Caco-2 (cell line): ENCODE measurements at regions not wholly inside any gene's neighbourhood (a gene's known extent, or its start where the extent isn't known, plus 50 kb on each side); places are given as distances from the start of the nearest gene placed in this dataset.

Experiments used
- BruUV-seq: library from RNA; stranded (reverse); fragments of 400-500 nt; replicated peaks from 2 replicates; lab custom pipeline; 2021; lab: Mats Ljungman, UMichigan
- CTCF ChIA-PET: fragments of 300-600 bp; sonication (Branson Sonifier 250); formaldehyde crosslinking; loops from one replicate; lab custom pipeline; 2022; ENCODE audit warnings: antibody characterized with exemption; lab: Charles Lee
- POLR2A ChIA-PET: fragments of 300-600 bp; sonication (Branson Sonifier 250); formaldehyde crosslinking; loops from one replicate; lab custom pipeline; 2022; ENCODE audit warnings: antibody characterized with exemption; lab: Charles Lee
- DNase-seq, 2 experiments: peaks; one replicate each; pipeline versions ENCODE4 v3.0.0 to v3.0.0-alpha.2; 2020 to 2022
- H3K27me3 ChIP-seq: replicated peaks from 2 replicates; pipeline ENCODE4 v1.6.0; 2011; ENCODE audit warnings: low read length; ENCODE audit not compliant: control insufficient read depth, insufficient read depth
- H3K36me3 ChIP-seq: 2 replicates; pipeline ENCODE4 v1.5.1; 2011; ENCODE audit warnings: low read length; ENCODE audit not compliant: control insufficient read depth, insufficient read depth
- H3K4me1 ChIP-seq: fragments of 250-450 bp; sonication (Bioruptor Pico); 2 replicates; pipeline ENCODE4 v1.5.1; 2020; ENCODE audit warnings: mild to moderate bottlenecking
- H3K4me3 ChIP-seq: 2 replicates; pipeline ENCODE4 v1.5.1; 2011; ENCODE audit warnings: low read depth, mild to moderate bottlenecking, control low read depth, low read length
- H3K9me3 ChIP-seq: fragments of 250-450 bp; sonication (Bioruptor Pico); 2 replicates; pipeline ENCODE4 v1.5.1; 2020; ENCODE audit warnings: mild to moderate bottlenecking, moderate library complexity
- H3K27ac Mint-ChIP-seq: one replicate; pipeline ENCODE4 v1.8.0; 2022; ENCODE audit warnings: mixed read lengths; ENCODE audit not compliant: unreplicated experiment
- H3K27me3 Mint-ChIP-seq: one replicate; pipeline ENCODE4 v1.8.0; 2022; ENCODE audit warnings: mixed read lengths; ENCODE audit not compliant: insufficient read depth, unreplicated experiment
- H3K36me3 Mint-ChIP-seq: one replicate; pipeline ENCODE4 v1.8.0; 2022; ENCODE audit warnings: mild to moderate bottlenecking, mixed read lengths; ENCODE audit not compliant: insufficient read depth, unreplicated experiment
- H3K4me1 Mint-ChIP-seq: one replicate; pipeline ENCODE4 v1.8.0; 2022; ENCODE audit warnings: low read depth, mixed read lengths; ENCODE audit not compliant: unreplicated experiment
- H3K4me3 Mint-ChIP-seq: one replicate; pipeline ENCODE4 v1.8.0; 2022; ENCODE audit warnings: mild to moderate bottlenecking, moderate library complexity, mixed read lengths; ENCODE audit not compliant: unreplicated experiment
- H3K9me3 Mint-ChIP-seq: one replicate; pipeline ENCODE4 v1.8.0; 2022; ENCODE audit warnings: mixed read lengths; ENCODE audit not compliant: unreplicated experiment
- CTCF ChIP-seq, 2 experiments: fragments of 200-600 bp in 1 of 2; IDR thresholded peaks; 1 replicate in 1 of 2; 2 replicates in 1 of 2; pipeline versions ENCODE4 v1.5.1 to v1.8.0; 2011 to 2022; ENCODE audit warnings: antibody characterized with exemption in 1 of 2, control low read depth in 1 of 2, inconsistent platforms in 1 of 2, low read depth in 1 of 2, low read length in 1 of 2, mild to moderate bottlenecking in 1 of 2, moderate library complexity in 1 of 2; ENCODE audit not compliant: insufficient read depth in 1 of 2, severe bottlenecking in 1 of 2, unreplicated experiment in 1 of 2
- intact Hi-C: fragments of 100-400 bp; cut with micrococcal nuclease; formaldehyde crosslinking; loops from one replicate; pipeline ENCODE4 v1.10.0; 2022; ENCODE audit not compliant: unreplicated experiment

GRCh38 chr6:149166747-149167146 lies 150.8 kb upstream of the TAB2 start:
- Histone ChIP-seq H3K4me1 (no peaks in the 10 kb centered on the region), H3K4me3 (no peak overlapping the region), H3K9me3 (no peaks in the 10 kb centered on the region), H3K27me3 (no peaks in the 10 kb centered on the region), H3K36me3 (no peaks in the 10 kb centered on the region)
- no TSS peak for BruUV-seq
- DNase-seq: no peak
- Mint-ChIP-seq H3K4me1 (peaks cover 5% of the 10 kb centered on the region), H3K27ac (no peak overlapping the region), H3K9me3 (no peaks in the 10 kb centered on the region), H3K36me3 (no peaks in the 10 kb centered on the region), H3K27me3 (no peaks in the 10 kb centered on the region), H3K4me3 (no peak overlapping the region)
- ChIA-PET POLR2A (no interaction called here), CTCF (no interaction called here)
- intact Hi-C loops: no loop called here
- TF ChIP-seq CTCF (IDR thresholded peaks at IDR 0.05; ENCODE audit: insufficient read depth in 1 of 2, low read depth in 1 of 2, low read length in 1 of 2, severe bottlenecking in 1 of 2, unreplicated experiment in 1 of 2): no peak

GRCh38 chr6:149168968-149169367 lies 148.5 kb upstream of the TAB2 start:
- ChIA-PET POLR2A (no interaction called here), CTCF (no interaction called here)
- no TSS peak for BruUV-seq
- no peaks in the 10 kb centered on the region for H3K27me3 ChIP-seq
- H3K9me3 Mint-ChIP-seq: no peaks in the 10 kb centered on the region
- H3K36me3 Mint-ChIP-seq: no peaks in the 10 kb centered on the region
- H3K4me3 ChIP-seq: no peak overlapping the region
- TF ChIP-seq CTCF (IDR thresholded peaks at IDR 0.05; ENCODE audit: insufficient read depth in 1 of 2, low read depth in 1 of 2, low read length in 1 of 2, severe bottlenecking in 1 of 2, unreplicated experiment in 1 of 2): no peak
- peaks cover 5% of the 10 kb centered on the region for H3K4me1 Mint-ChIP-seq
- no peak overlapping the region for H3K4me3 Mint-ChIP-seq
- no peaks in the 10 kb centered on the region for H3K4me1 ChIP-seq
- H3K36me3 ChIP-seq: no peaks in the 10 kb centered on the region
- H3K27ac Mint-ChIP-seq: no peak overlapping the region
- intact Hi-C loops: no loop called here
- no peaks in the 10 kb centered on the region for H3K27me3 Mint-ChIP-seq
- DNase-seq: no peak
- H3K9me3 ChIP-seq: no peaks in the 10 kb centered on the region

- Histone ChIP-seq H3K4me1 (no peaks in the 10 kb centered on the region), H3K4me3 (no peak overlapping the region), H3K27me3 (no peaks in the 10 kb centered on the region), H3K36me3 (no peaks in the 10 kb centered on the region), H3K9me3 (no peaks in the 10 kb centered on the region)
- no TSS peak for BruUV-seq
- no peak for TF ChIP-seq CTCF (IDR thresholded peaks at IDR 0.05; ENCODE audit: insufficient read depth in 1 of 2, low read depth in 1 of 2, low read length in 1 of 2, severe bottlenecking in 1 of 2, unreplicated experiment in 1 of 2)
- DNase-seq: no peak
- Mint-ChIP-seq H3K4me1 (peaks cover 5% of the 10 kb centered on the region), H3K4me3 (no peak overlapping the region), H3K9me3 (no peaks in the 10 kb centered on the region), H3K27ac (no peak overlapping the region), H3K36me3 (no peaks in the 10 kb centered on the region), H3K27me3 (no peaks in the 10 kb centered on the region)
- ChIA-PET CTCF (no interaction called here), POLR2A (no interaction called here)
- intact Hi-C loops: no loop called here
Observed at GRCh38 chr6:149169761-149170511, 147.6 kb upstream of the TAB2 start.
